VCaP (cell line): ENCODE measurements at regions not wholly inside any gene's neighbourhood (a gene's known extent, or its start where the extent isn't known, plus 50 kb on each side); places are given as distances from the start of the nearest gene placed in this dataset.
"Not testable (repeated sequence)": the region's sequence is repeated elsewhere in the genome, so short reads cannot be mapped to it uniquely, and the experiment has no call there.

Experiments
- H3K27ac ChIP-seq: fragments of 450-650 bp; 2 replicates; pipeline ENCODE4 v1.5.1; 2017
- TF ChIP-seq, protein P1 (sequence below): fragments of 450-650 bp; conservative IDR thresholded peaks from 2 replicates; pipeline ENCODE4 v1.5.1; 2017; ENCODE audit warnings: mild to moderate bottlenecking, moderate library complexity

DNA sequence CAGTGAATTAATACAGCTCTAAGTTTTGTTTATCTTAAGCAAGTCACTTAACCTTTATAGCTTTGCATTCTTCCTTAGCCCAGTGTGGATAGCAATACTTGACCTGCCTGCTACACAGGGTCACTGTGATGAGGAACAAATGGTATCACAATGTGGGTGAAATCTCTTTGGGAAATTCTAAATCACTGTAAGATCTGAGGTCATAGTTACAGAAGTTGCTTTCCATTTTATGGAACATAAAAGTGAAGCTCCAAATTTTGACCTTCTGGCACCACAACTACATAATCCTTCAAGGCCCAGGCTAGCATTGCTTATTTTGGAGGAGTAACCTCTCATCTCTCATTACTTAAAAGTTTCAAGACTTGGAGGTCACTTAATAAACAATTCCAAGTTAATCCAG, 227.7 kb downstream of the USP46 start:
- TF ChIP-seq, protein P1, sequence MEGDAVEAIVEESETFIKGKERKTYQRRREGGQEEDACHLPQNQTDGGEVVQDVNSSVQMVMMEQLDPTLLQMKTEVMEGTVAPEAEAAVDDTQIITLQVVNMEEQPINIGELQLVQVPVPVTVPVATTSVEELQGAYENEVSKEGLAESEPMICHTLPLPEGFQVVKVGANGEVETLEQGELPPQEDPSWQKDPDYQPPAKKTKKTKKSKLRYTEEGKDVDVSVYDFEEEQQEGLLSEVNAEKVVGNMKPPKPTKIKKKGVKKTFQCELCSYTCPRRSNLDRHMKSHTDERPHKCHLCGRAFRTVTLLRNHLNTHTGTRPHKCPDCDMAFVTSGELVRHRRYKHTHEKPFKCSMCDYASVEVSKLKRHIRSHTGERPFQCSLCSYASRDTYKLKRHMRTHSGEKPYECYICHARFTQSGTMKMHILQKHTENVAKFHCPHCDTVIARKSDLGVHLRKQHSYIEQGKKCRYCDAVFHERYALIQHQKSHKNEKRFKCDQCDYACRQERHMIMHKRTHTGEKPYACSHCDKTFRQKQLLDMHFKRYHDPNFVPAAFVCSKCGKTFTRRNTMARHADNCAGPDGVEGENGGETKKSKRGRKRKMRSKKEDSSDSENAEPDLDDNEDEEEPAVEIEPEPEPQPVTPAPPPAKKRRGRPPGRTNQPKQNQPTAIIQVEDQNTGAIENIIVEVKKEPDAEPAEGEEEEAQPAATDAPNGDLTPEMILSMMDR, result no peak
- no peak overlapping the region for H3K27ac ChIP-seq

DNA sequence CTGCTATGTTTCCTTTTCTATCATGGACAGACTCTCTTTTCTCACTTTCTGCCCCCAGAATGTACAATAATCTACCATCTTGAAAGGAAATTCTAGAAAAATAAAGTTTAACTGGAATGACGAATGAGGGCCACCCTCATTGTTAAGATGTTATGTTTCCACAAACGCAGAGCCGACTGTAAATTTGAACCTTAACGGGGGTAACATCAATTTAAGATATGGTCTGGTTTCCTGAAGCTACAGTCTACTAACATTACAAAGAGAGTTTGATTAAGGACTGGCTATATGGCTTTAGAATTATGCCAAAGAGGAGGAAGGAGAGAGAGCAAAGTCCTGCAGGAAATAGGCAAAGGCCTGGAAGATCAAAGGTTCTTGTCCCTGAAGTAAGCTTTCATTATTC, 227.2 kb downstream of the USP46 start:
- no peak overlapping the region for H3K27ac ChIP-seq
- TF ChIP-seq, protein P1, result no peak

DNA sequence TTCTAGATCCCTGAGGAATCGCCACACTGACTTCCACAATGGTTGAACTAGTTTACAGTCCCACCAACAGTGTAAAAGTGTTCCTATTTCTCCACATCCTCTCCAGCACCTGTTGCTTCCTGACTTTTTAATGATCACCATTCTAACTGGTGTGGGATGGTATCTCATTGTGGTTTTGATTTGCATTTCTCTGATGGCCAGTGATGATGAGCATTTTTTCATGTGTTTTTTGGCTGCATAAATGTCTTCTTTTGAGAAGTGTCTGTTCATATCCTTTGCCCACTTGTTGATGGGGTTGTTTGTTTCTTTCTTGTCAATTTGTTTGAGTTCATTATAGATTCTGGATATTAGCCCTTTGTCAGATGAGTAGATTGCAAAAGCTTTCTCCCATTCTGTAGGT, 216.6 kb downstream of the USP46 start:
- H3K27ac ChIP-seq, result not testable (repeated sequence)

DNA sequence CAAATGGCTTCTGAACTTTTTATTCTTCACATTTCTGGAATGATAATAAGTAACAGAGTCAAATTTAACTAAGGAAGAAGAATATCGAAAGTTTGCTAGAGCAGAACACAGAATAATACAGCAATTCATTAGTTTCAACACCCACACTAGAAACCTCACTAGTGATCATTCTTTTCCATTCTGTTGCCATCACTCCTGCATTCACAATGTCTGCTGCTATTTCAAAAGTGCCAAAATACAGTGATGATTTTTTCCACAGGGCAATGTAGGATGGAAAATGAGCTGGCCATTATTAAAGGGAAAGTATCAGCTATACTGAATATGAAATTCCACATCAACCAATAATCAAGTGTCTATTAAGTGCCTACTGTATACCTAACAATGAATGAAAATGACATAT, 186.7 kb downstream of the USP46 start:
- TF ChIP-seq, protein P1, result no peak
- H3K27ac ChIP-seq, result no peak overlapping the region

DNA sequence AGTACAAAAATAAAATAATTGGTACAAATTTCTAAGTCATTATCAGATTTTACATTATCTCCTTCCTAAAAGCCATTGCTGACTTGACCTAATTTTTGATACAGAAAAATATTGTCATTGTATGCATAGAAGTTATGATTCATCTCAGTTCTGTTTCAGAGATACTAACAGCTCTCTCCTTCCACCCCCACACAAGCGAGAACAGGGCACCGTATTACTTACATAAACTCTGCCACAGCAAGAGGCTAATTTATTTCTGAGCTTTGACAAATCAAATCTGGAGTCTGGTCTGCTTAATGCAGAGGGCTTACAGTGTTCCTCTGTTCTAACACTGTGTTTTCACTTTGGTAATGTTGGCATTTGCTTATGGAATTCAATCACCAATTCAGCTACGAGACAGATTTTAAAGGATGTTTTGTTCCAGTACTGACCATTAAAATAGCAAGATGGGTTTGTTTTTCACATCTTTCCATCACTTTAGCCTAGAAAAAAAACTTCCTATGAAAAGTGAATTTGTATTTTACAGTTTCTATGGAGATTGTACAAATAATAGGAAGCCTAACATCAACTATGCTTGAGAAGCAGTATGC, 181.8 kb downstream of the USP46 start:
- TF ChIP-seq, protein P1, result no peak
- H3K27ac ChIP-seq, result no peak overlapping the region

DNA sequence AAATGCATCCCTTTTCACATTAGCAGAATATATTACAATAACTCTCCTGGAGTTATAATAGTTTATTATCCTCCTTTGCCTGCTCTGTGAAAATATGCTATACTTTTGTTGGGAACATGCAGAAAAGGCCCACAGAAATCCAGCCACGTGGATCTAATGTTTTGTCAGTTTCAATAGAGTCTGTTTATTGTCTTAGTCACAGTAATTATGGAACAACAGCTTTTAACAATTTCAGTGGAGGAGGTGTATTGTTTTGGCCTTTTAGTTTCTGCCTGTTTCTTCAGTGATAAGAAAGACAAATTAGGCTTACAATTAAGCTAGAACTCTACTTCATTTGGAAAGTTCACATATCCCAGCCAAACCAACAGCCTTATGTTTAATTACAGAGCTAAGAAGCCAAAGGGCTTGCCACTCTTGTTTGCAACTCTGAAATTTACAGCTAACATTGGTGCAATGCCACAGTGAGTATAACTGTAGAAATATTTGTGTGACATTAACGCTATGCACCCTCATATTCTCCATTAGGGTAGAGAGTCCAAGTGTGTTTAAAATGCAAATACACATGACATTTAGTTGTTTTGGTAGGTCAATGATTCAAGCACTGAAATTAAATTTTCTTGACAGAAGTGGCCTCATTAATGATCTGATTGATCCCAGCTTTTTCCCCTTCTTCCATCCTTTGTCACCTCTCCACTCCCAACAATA, 175.8 kb downstream of the USP46 start:
- H3K27ac ChIP-seq, result no peak overlapping the region
- TF ChIP-seq, protein P1, result no peak

DNA sequence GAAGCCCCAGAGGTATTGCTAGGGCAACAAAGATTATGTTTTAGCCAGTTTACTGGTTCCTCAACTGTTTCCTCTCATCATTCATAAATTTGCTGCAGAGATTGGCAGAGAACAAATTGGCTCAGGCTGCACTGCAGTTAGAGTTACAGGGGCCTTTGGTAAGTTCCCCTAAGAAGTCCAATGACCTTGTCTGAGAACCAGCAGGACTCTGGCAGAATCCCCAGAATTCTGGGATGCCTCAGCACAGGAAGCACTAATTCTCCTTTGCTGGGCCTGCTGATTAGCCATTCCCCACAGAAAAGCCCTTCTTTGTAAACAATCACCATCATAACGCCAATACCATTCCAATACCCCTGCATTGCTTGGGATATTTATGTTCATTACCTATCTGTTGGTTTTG, 151.3 kb downstream of the USP46 start:
- H3K27ac ChIP-seq, result no peak overlapping the region
- TF ChIP-seq, protein P1, result no peak

DNA sequence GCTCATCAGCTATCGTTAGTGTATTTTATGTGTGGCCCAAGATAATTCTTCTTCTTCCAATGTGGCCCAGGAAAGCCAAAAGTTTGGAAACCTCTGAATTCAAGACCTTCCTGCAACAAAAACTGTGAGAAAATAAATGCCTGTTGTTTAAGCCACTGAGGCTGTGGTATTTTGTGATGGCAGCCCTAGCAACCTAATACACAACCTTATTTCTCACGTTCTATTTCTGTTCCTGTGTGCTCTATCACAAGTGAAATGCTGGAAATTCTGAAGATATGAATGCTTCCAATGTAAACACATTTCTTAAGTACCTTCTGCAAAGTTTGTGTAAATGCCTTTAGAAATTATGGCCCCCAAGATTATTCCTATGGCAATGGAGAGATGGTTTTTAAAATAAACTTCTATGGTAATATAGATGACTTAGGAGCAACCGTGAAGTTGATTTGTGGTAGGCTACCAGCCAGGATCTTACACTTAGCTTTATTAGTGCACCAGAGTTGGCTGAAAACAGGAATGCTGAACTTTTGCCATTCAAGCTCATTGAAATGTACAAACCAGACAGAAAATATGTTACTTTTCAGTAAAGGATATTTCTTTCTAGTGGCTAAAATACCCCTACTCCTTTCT, 148.0 kb downstream of the USP46 start:
- H3K27ac ChIP-seq, result no peak overlapping the region
- TF ChIP-seq, protein P1, result no peak
